ENCODE measurements at regions not wholly inside any gene's neighbourhood (a gene's known extent, or its start where the extent isn't known, plus 50 kb on each side); places are given as distances from the start of the nearest gene placed in this dataset.

DNA sequence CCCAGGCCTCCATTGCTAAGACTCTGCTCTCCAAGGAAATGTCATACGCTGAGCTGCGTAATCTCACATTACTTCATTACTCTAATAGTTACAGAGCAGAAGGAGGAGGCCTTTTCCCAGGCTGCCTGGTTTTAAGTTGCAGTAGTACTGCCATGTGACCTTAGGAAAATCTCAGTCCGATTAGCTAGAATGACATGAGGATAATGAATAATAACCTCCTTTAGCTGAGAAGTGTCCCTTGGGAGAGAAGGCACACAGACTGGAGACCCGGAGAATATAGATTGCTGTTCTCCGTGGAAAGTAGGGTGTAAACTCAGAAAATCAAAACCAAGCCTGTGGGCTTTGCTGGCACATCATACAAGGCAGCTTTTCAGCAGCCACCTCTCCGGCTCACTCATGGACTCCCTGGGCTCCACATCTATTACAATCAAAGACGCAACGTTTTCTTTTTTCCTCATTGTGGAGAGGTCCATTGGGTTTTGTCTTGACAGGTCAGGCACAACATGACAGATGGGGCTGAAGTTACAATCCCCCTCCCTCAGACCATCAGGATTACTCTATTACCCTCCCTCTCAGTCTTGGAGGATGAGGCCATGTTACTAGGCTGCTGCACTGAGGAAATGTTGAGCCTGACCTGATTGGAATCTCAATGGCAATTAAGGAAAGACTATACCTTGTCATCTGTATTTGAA is 134.8 kb upstream of the MB21D2 start:
- TF ChIP-seq SMAD4 (CRISPR knock-in tag; IDR thresholded peaks at IDR 0.05): no peak
- no peak for TF ChIP-seq KAT7 (CRISPR knock-in tag; IDR thresholded peaks at IDR 0.05; ENCODE audit: borderline replicate concordance)
- TF ChIP-seq, protein P1, sequence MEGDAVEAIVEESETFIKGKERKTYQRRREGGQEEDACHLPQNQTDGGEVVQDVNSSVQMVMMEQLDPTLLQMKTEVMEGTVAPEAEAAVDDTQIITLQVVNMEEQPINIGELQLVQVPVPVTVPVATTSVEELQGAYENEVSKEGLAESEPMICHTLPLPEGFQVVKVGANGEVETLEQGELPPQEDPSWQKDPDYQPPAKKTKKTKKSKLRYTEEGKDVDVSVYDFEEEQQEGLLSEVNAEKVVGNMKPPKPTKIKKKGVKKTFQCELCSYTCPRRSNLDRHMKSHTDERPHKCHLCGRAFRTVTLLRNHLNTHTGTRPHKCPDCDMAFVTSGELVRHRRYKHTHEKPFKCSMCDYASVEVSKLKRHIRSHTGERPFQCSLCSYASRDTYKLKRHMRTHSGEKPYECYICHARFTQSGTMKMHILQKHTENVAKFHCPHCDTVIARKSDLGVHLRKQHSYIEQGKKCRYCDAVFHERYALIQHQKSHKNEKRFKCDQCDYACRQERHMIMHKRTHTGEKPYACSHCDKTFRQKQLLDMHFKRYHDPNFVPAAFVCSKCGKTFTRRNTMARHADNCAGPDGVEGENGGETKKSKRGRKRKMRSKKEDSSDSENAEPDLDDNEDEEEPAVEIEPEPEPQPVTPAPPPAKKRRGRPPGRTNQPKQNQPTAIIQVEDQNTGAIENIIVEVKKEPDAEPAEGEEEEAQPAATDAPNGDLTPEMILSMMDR (IDR thresholded peaks at IDR 0.05): no peak
- TF ChIP-seq SMAD3 (CRISPR knock-in tag; IDR thresholded peaks at IDR 0.05; ENCODE audit: borderline replicate concordance): no peak
- TF ChIP-seq, protein P2, sequence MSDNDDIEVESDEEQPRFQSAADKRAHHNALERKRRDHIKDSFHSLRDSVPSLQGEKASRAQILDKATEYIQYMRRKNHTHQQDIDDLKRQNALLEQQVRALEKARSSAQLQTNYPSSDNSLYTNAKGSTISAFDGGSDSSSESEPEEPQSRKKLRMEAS (CRISPR knock-in tag; IDR thresholded peaks at IDR 0.05): no peak
- TF ChIP-seq, protein P3, sequence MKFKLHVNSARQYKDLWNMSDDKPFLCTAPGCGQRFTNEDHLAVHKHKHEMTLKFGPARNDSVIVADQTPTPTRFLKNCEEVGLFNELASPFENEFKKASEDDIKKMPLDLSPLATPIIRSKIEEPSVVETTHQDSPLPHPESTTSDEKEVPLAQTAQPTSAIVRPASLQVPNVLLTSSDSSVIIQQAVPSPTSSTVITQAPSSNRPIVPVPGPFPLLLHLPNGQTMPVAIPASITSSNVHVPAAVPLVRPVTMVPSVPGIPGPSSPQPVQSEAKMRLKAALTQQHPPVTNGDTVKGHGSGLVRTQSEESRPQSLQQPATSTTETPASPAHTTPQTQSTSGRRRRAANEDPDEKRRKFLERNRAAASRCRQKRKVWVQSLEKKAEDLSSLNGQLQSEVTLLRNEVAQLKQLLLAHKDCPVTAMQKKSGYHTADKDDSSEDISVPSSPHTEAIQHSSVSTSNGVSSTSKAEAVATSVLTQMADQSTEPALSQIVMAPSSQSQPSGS (CRISPR knock-in tag; IDR thresholded peaks at IDR 0.05; ENCODE audit: borderline replicate concordance, low read depth): no peak
- no peak for TF ChIP-seq JUN (CRISPR knock-in tag; IDR thresholded peaks at IDR 0.05)
- TF ChIP-seq FOXJ3 (CRISPR knock-in tag; IDR thresholded peaks at IDR 0.05; ENCODE audit: borderline replicate concordance): no peak
- no peak for TF ChIP-seq SP1 (CRISPR knock-in tag; conservative IDR thresholded peaks at IDR 0.05)
